H1 (cell line): ENCODE measurements at regions not wholly inside any gene's neighbourhood (a gene's known extent, or its start where the extent isn't known, plus 50 kb on each side); places are given as distances from the start of the nearest gene placed in this dataset.

Experiments
- CTCF ChIA-PET: fragments of 300-600 bp; sonication (Branson Sonifier 250); formaldehyde crosslinking; loops from one replicate; lab custom pipeline; 2021; ENCODE audit not compliant: partially characterized antibody; lab: Charles Lee
- POLR2A ChIA-PET: fragments of 300-600 bp; sonication (Branson Sonifier 250); formaldehyde crosslinking; loops from one replicate; lab custom pipeline; 2021; ENCODE audit warnings: inconsistent platforms; ENCODE audit not compliant: partially characterized antibody; lab: Charles Lee
- DNase-seq, 2 experiments: peaks; one replicate each; pipeline versions ENCODE4 v3.0.0 to v3.0.0-alpha.2; 2010 to 2022; ENCODE audit warnings: low spot score in 2 of 2, low read depth in 1 of 2, mixed read lengths in 1 of 2
- FAIRE-seq: peaks from 2 replicates; lab custom pipeline; 2011; peaks lifted over from hg19 to GRCh38; lab: Jason Lieb, UNC
- H2AFZ ChIP-seq: 2 replicates; pipeline ENCODE4 v1.8.1; 2012; ENCODE audit warnings: low read length, inconsistent platforms
- H2AK5ac ChIP-seq: 2 replicates; pipeline ENCODE4 v1.6.1; 2013; ENCODE audit warnings: low read depth, low read length
- H2BK120ac ChIP-seq: replicated peaks from 2 replicates; pipeline ENCODE3; 2013; ENCODE audit warnings: low read depth, low read length, inconsistent platforms
- H2BK12ac ChIP-seq: 2 replicates; pipeline ENCODE4 v1.6.1; 2013; ENCODE audit warnings: low read depth, low read length
- H2BK15ac ChIP-seq: 2 replicates; pipeline ENCODE4 v1.6.1; 2013; ENCODE audit warnings: low read length
- H2BK20ac ChIP-seq: 2 replicates; pipeline ENCODE4 v1.6.1; 2013; ENCODE audit warnings: low read length
- H2BK5ac ChIP-seq: 2 replicates; pipeline ENCODE4 v1.6.1; 2013; ENCODE audit warnings: low read depth, low read length
- H3K14ac ChIP-seq: 2 replicates; pipeline ENCODE4 v1.6.1; 2013; ENCODE audit warnings: inconsistent platforms; ENCODE audit not compliant: insufficient read length
- H3K18ac ChIP-seq: 2 replicates; pipeline ENCODE4 v1.6.1; 2013; ENCODE audit warnings: low read length; ENCODE audit errors: extremely low read depth
- H3K23ac ChIP-seq: 2 replicates; pipeline ENCODE4 v1.6.1; 2013; ENCODE audit warnings: inconsistent platforms; ENCODE audit not compliant: insufficient read length
- H3K23me2 ChIP-seq: 2 replicates; pipeline ENCODE4 v1.6.1; 2013; ENCODE audit warnings: low read depth, low read length
- H3K27ac ChIP-seq: 2 replicates; pipeline ENCODE4 v1.6.1; 2011; ENCODE audit warnings: low read depth, low read length, inconsistent platforms
- H3K27me3 ChIP-seq, 4 experiments: replicated peaks in 1 of 4; 1 replicate in 1 of 4; 2 replicates in 3 of 4; pipeline versions ENCODE4 v1.6.1 to v1.8.1; 2011 to 2013; ENCODE audit warnings: low read length in 3 of 4, mild to moderate bottlenecking in 3 of 4, inconsistent platforms in 2 of 4, mixed read lengths in 2 of 4, moderate library complexity in 1 of 4; ENCODE audit not compliant: control insufficient read depth in 3 of 4, insufficient read depth in 3 of 4; ENCODE audit errors: extremely low read depth in 1 of 4
- H3K36me3 ChIP-seq, 4 experiments: 2 replicates each; pipeline versions ENCODE4 v1.6.1 to v1.8.1; 2011 to 2013; ENCODE audit warnings: mild to moderate bottlenecking in 4 of 4, low read length in 3 of 4, moderate library complexity in 2 of 4, control low read depth in 1 of 4, inconsistent platforms in 1 of 4; ENCODE audit not compliant: insufficient read depth in 4 of 4, control insufficient read depth in 2 of 4
- H3K4ac ChIP-seq: replicated peaks from 2 replicates; pipeline ENCODE3; 2013; ENCODE audit warnings: low read length, low read depth, mixed read lengths, inconsistent platforms; ENCODE audit not compliant: insufficient read length
- H3K4me1 ChIP-seq, 4 experiments: replicated peaks in 1 of 4; 1 replicate in 1 of 4; 2 replicates in 3 of 4; pipeline versions ENCODE4 v1.6.1 to v1.8.1; 2011 to 2013; ENCODE audit warnings: low read length in 3 of 4, inconsistent platforms in 2 of 4, mixed read lengths in 1 of 4; ENCODE audit not compliant: insufficient read depth in 4 of 4, control insufficient read depth in 3 of 4
- H3K4me2 ChIP-seq, 2 experiments: 2 replicates each; pipeline versions ENCODE4 v1.6.1 to v1.8.1; 2011 to 2013; ENCODE audit warnings: low read depth in 2 of 2, low read length in 2 of 2, control low read depth in 1 of 2, inconsistent platforms in 1 of 2, mild to moderate bottlenecking in 1 of 2; ENCODE audit not compliant: insufficient read depth in 1 of 2
- H3K4me3 ChIP-seq, 4 experiments: fragments of 200-600, 300-600 bp in 1 of 4; sonication (generic), shearing (Covaris generic), sonication (Bioruptor Twin) in 1 of 4; 2 replicates each; pipeline versions ENCODE4 v1.5.1 to v1.8.1; 2011 to 2016; ENCODE audit warnings: low read length in 4 of 4, low read depth in 3 of 4, control low read depth in 2 of 4, inconsistent platforms in 2 of 4, mild to moderate bottlenecking in 2 of 4, mixed read lengths in 1 of 4, moderate library complexity in 1 of 4; ENCODE audit not compliant: insufficient read depth in 2 of 4; ENCODE audit errors: extremely low read depth in 1 of 4
- H3K56ac ChIP-seq: replicated peaks from 2 replicates; pipeline ENCODE3; 2013; ENCODE audit warnings: low read depth, mild to moderate bottlenecking, mixed read lengths, low read length, inconsistent platforms; ENCODE audit not compliant: insufficient read length
- H3K79me1 ChIP-seq: 2 replicates; pipeline ENCODE4 v1.6.1; 2013; ENCODE audit warnings: low read depth, low read length, control low read depth
- H3K79me2 ChIP-seq, 2 experiments: 2 replicates each; pipeline versions ENCODE4 v1.6.1 to v1.8.1; 2012 to 2013; ENCODE audit warnings: low read length in 2 of 2, mild to moderate bottlenecking in 2 of 2, inconsistent platforms in 1 of 2; ENCODE audit not compliant: insufficient read depth in 2 of 2, control insufficient read depth in 1 of 2
- H3K9ac ChIP-seq, 4 experiments: replicated peaks in 1 of 4; 1 replicate in 1 of 4; 2 replicates in 3 of 4; pipeline versions ENCODE4 v1.6.1 to v1.8.1; 2011 to 2013; ENCODE audit warnings: low read depth in 3 of 4, low read length in 3 of 4, control low read depth in 2 of 4, mild to moderate bottlenecking in 2 of 4, moderate library complexity in 2 of 4, inconsistent platforms in 1 of 4; ENCODE audit errors: extremely low read depth in 1 of 4
- H3K9me3 ChIP-seq, 2 experiments: 2 replicates each; pipeline versions ENCODE4 v1.6.1 to v1.8.1; 2012 to 2013; ENCODE audit warnings: mild to moderate bottlenecking in 2 of 2, moderate library complexity in 2 of 2, control low read depth in 1 of 2, inconsistent platforms in 1 of 2, low read depth in 1 of 2, low read length in 1 of 2, mixed read lengths in 1 of 2; ENCODE audit not compliant: insufficient read depth in 2 of 2
- H4K20me1 ChIP-seq, 2 experiments: replicated peaks in 1 of 2; 2 replicates each; pipeline versions ENCODE3 to v1.8.1; 2011 to 2013; ENCODE audit warnings: inconsistent platforms in 2 of 2, low read length in 2 of 2, mild to moderate bottlenecking in 1 of 2; ENCODE audit not compliant: insufficient read depth in 2 of 2, control insufficient read depth in 1 of 2
- H4K5ac ChIP-seq: 2 replicates; pipeline ENCODE4 v1.6.1; 2013; ENCODE audit warnings: low read length, low read depth, mixed read lengths, inconsistent platforms; ENCODE audit not compliant: insufficient read length
- H4K8ac ChIP-seq: 2 replicates; pipeline ENCODE4 v1.8.0; 2013; ENCODE audit warnings: mild to moderate bottlenecking, moderate library complexity, low read length, inconsistent platforms; ENCODE audit not compliant: insufficient read depth; ENCODE audit errors: extremely low read depth
- H4K91ac ChIP-seq: replicated peaks from 2 replicates; pipeline ENCODE3; 2013; ENCODE audit warnings: low read length, mixed read lengths, inconsistent platforms; ENCODE audit not compliant: insufficient read length
- E2F6 ChIP-seq: IDR thresholded peaks from 2 replicates; pipeline ENCODE4 v1.6.1; 2012; ENCODE audit warnings: inconsistent platforms
- EGR1 ChIP-seq: IDR thresholded peaks from 2 replicates; pipeline ENCODE4 v1.6.1; 2011; ENCODE audit warnings: low read depth, low read length, borderline replicate concordance
- HDAC2 ChIP-seq, 2 experiments: fragments of 300-600 bp in 1 of 2; sonication (generic) in 1 of 2; IDR thresholded peaks; 2 replicates each; pipeline ENCODE4 v1.6.1; 2011 to 2012; ENCODE audit warnings: low read depth in 2 of 2, low read length in 2 of 2, mild to moderate bottlenecking in 2 of 2, moderate library complexity in 2 of 2, borderline replicate concordance in 1 of 2, inconsistent platforms in 1 of 2
- JUN ChIP-seq: IDR thresholded peaks from 2 replicates; pipeline ENCODE4 v1.6.1; 2011; ENCODE audit warnings: low read depth, mild to moderate bottlenecking, improper control_type of control experiment, low read length
- POLR2AphosphoS5 ChIP-seq: IDR thresholded peaks from 2 replicates; pipeline ENCODE4 v1.6.1; 2011; ENCODE audit warnings: low read depth, low read length
- SAP30 ChIP-seq: fragments of 300-600 bp; sonication (generic); IDR thresholded peaks from 2 replicates; pipeline ENCODE4 v1.7.1; 2012; ENCODE audit warnings: low read length, moderate library complexity, mild to moderate bottlenecking, inconsistent platforms; ENCODE audit not compliant: insufficient read depth, insufficient replicate concordance
- SIN3A ChIP-seq, 2 experiments: IDR thresholded peaks in 1 of 2; conservative IDR thresholded peaks in 1 of 2; 2 replicates each; pipeline ENCODE4 v1.6.1; 2011 to 2012; ENCODE audit warnings: low read length in 2 of 2, improper control_type of control experiment in 1 of 2, low read depth in 1 of 2, mild to moderate bottlenecking in 1 of 2
- SIX5 ChIP-seq: IDR thresholded peaks from 2 replicates; pipeline ENCODE4 v1.6.1; 2011; ENCODE audit warnings: mild to moderate bottlenecking, low read depth, low read length
- WGBS, 2 experiments: shearing (Covaris generic) in 1 of 2; methylation state at CpG; one replicate each; pipeline versions ENCODE4 v1.1.6 to v1.1.7; 2013 to 2015; ENCODE audit warnings: low lambda C conversion rate in 2 of 2, mixed read lengths in 2 of 2, inconsistent platforms in 1 of 2, low coverage in 1 of 2, missing lambda C conversion rate in 1 of 2; ENCODE audit not compliant: insufficient replicate concordance in 2 of 2, insufficient coverage in 1 of 2, insufficient read length in 1 of 2; ENCODE audit errors: extremely low coverage in 1 of 2, missing lambda C conversion rate in 1 of 2; 5-methylcytosine and 5-hydroxymethylcytosine counted together

- no peaks in the 10 kb centered on the region for H3K27me3 ChIP-seq
- no peak overlapping the region for H3K4me2 ChIP-seq
- no peaks in the 10 kb centered on the region for H3K23me2 ChIP-seq
- TF ChIP-seq SIN3A (conservative IDR thresholded peaks at IDR 0.05 in 1 of 2, IDR thresholded peaks at IDR 0.05 in 1 of 2; ENCODE audit: low read depth in 1 of 2, low read length in 2 of 2): no peak
- TF ChIP-seq POLR2AphosphoS5: no peak
- TF ChIP-seq JUN: no peak
- TF ChIP-seq EGR1: no peak
- no peak for TF ChIP-seq SAP30
- TF ChIP-seq HDAC2 (IDR thresholded peaks at IDR 0.05; ENCODE audit: borderline replicate concordance in 1 of 2, low read depth in 2 of 2, low read length in 2 of 2): no peak
- TF ChIP-seq E2F6: no peak
- TF ChIP-seq SIX5: no peak
- H4K5ac ChIP-seq: no peak overlapping the region
- H3K27ac ChIP-seq: no peak overlapping the region
- H3K4me3 ChIP-seq: no peak overlapping the region
- H3K14ac ChIP-seq: no peak overlapping the region
- DNase-seq (no peak), FAIRE-seq (no peak)
- no peaks in the 10 kb centered on the region for H3K79me1 ChIP-seq
- no peaks in the 10 kb centered on the region for H3K9me3 ChIP-seq
- 87% methylated on average over 2 of the region's 2 CpGs; no CpG with 5 or more reads in 1 of the 2 experiments for WGBS, 2 experiments
- H4K8ac ChIP-seq: no peak overlapping the region
- H4K20me1 ChIP-seq: no peaks in the 10 kb centered on the region
- H3K9ac ChIP-seq: no peak overlapping the region
- H4K91ac ChIP-seq: no peak overlapping the region
- no peak overlapping the region for H3K18ac ChIP-seq
- H2BK12ac ChIP-seq: no peak overlapping the region
- no peak overlapping the region for H3K56ac ChIP-seq
- H2BK5ac ChIP-seq: no peak overlapping the region
- H2AFZ ChIP-seq: no peak overlapping the region
- no peaks in the 10 kb centered on the region for H3K4me1 ChIP-seq
- H3K4ac ChIP-seq: no peak overlapping the region
- ChIA-PET CTCF (interaction anchor here (1.1 to 1.2 kb wide), 3 partner anchors 112 to 321 kb away, joined by 3 to 4 read pairs (median 4); no protein-coding TSS in a partner anchor), POLR2A (no interaction called here)
- no peak overlapping the region for H3K23ac ChIP-seq
- H2AK5ac ChIP-seq: no peak overlapping the region
- H2BK15ac ChIP-seq: no peak overlapping the region
- no peaks in the 10 kb centered on the region for H3K36me3 ChIP-seq
- H2BK120ac ChIP-seq: no peak overlapping the region
- no peaks in the 10 kb centered on the region for H3K79me2 ChIP-seq
- H2BK20ac ChIP-seq: no peak overlapping the region
Observed at GRCh38 chr20:6941571-6941970, 174.1 kb downstream of the BMP2 start.
